ENCODE measurements at regions not wholly inside any gene's neighbourhood (a gene's known extent, or its start where the extent isn't known, plus 50 kb on each side); places are given as distances from the start of the nearest gene placed in this dataset.

GRCh38 chr2:128684523-128684922 is 365.9 kb upstream of the HS6ST1 start:
- Histone ChIP-seq H3K9ac (ENCODE audit: insufficient read depth in 1 of 2, low read depth in 2 of 2, low read length in 2 of 2) (no peak overlapping the region), H3K4me1 (replicated peaks in 1 of 2; ENCODE audit: control insufficient read depth in 2 of 2, insufficient read depth in 2 of 2, low read length in 2 of 2) (no peaks in the 10 kb centered on the region), H3K79me2 (ENCODE audit: control insufficient read depth, insufficient read depth, low read length) (no peaks in the 10 kb centered on the region), H3K27ac (ENCODE audit: extremely low read depth, low read depth, low read length) (no peak overlapping the region), H4K20me1 (replicated peaks; ENCODE audit: control insufficient read depth, insufficient read depth, low read length) (no peaks in the 10 kb centered on the region), H3K27me3 (ENCODE audit: control insufficient read depth in 2 of 2, insufficient read depth in 2 of 2, low read length in 2 of 2) (peaks cover 6 to 29% of the 10 kb centered on the region in 2 experiments; a peak in 3 of 5 replicates), H3K4me3 (no peak overlapping the region), H3K9me1 (ENCODE audit: control insufficient read depth, insufficient read depth, low read length) (no peaks in the 10 kb centered on the region), H3K36me3 (ENCODE audit: control insufficient read depth, insufficient read depth, low read length) (no peaks in the 10 kb centered on the region), H3K4me2 (ENCODE audit: insufficient read depth, low read length) (no peak overlapping the region), H2AFZ (ENCODE audit: low read depth, low read length) (no peak overlapping the region), H3K9me3 (replicated peaks; ENCODE audit: control insufficient read depth, insufficient read depth, low read depth, low read length) (no peaks in the 10 kb centered on the region)
- WGBS (ENCODE audit: insufficient coverage, low coverage, missing lambda C conversion rate): 5% methylated on average over 2 of the region's 2 CpGs
- FAIRE-seq: no peak
- intact Hi-C loops (cut with micrococcal nuclease): no loop called here
- ChIA-PET CTCF (ENCODE audit: low intra/inter-chr PET ratio) (no interaction called here), POLR2A (no interaction called here)
- no peak for DNase-seq (ENCODE audit: extremely low read depth in 1 of 4, low spot score in 3 of 4)
- no peak for ATAC-seq
- BruUV-seq (replicated peaks): no TSS peak
- in situ Hi-C loops (cut with MboI): no loop called here
- TF ChIP-seq SRSF7 (optimal IDR thresholded peaks at IDR 0.05; ENCODE audit: low read depth, low read length) (no peak), HLTF (IDR thresholded peaks at IDR 0.05) (no peak), CBFA2T3 (IDR thresholded peaks at IDR 0.05) (no peak), POLR3A (IDR thresholded peaks at IDR 0.05; ENCODE audit: borderline replicate concordance, extremely low read depth, insufficient read depth, insufficient read length) (no peak), KLF6 (CRISPR knock-in tag; IDR thresholded peaks at IDR 0.05; ENCODE audit: borderline replicate concordance) (no peak), THRB (CRISPR knock-in tag; conservative IDR thresholded peaks at IDR 0.05) (no peak), ARID1B (IDR thresholded peaks at IDR 0.05) (no peak), NEUROD1 (IDR thresholded peaks at IDR 0.05; ENCODE audit: borderline replicate concordance, low read depth, low read length, partially characterized antibody) (no peak), SNRNP70 (optimal IDR thresholded peaks at IDR 0.05; ENCODE audit: low read depth, low read length) (no peak), ZNF133 (CRISPR knock-in tag; IDR thresholded peaks at IDR 0.05) (no peak), ZNF324 (CRISPR knock-in tag; IDR thresholded peaks at IDR 0.05) (no peak)
- TF ChIP-seq, protein P1, sequence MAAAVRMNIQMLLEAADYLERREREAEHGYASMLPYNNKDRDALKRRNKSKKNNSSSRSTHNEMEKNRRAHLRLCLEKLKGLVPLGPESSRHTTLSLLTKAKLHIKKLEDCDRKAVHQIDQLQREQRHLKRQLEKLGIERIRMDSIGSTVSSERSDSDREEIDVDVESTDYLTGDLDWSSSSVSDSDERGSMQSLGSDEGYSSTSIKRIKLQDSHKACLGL (CRISPR knock-in tag; IDR thresholded peaks at IDR 0.05; ENCODE audit: borderline replicate concordance, poor library complexity, severe bottlenecking): no peak
